ENCODE measurements at regions not wholly inside any gene's neighbourhood (a gene's known extent, or its start where the extent isn't known, plus 50 kb on each side); places are given as distances from the start of the nearest gene placed in this dataset.
A peak's percentile ranks its signal among the peaks of the same experiment; 100 is the strongest.
"Not testable (repeated sequence)": the region's sequence is repeated elsewhere in the genome, so short reads cannot be mapped to it uniquely, and the experiment has no call there.

DNA sequence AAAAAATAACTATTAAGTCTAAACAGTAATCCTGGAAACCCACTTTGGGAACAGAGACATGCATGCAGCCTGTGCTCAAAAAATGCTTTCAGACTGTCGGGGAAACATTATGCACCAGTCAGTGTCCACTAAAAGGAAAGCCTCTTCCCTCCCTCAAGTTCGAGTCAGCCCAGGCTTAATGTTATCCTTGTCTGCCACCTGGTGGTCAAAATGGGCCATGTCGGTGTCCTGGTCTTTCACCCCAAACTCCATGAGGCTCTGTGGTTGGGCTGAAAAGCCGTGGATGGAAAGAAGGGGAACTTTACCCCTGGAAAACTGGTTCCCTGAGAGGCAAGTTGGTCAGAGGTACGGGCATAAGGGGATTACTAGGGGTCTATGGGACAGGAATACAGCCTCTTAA is 88.4 kb upstream of the ZNF492 start:
- ChIA-PET POLR2A (no interaction called here), CTCF (no interaction called here)
- Mint-ChIP-seq H3K27ac (no peak overlapping the region), H3K27me3 (no peaks in the 10 kb centered on the region), H3K4me1 (no peaks in the 10 kb centered on the region), H3K36me3 (ENCODE audit: low read depth) (no peaks in the 10 kb centered on the region), H3K4me3 (no peak overlapping the region), H3K9me3 (peaks cover 41% of the 10 kb centered on the region)
- peak; percentile 26 for DNase-seq

GRCh38 chr19:22533761-22534160 is 100.4 kb upstream of the ZNF492 start:
- Mint-ChIP-seq H3K4me1 (no peaks in the 10 kb centered on the region), H3K36me3 (ENCODE audit: low read depth) (no peaks in the 10 kb centered on the region), H3K27me3 (no peaks in the 10 kb centered on the region), H3K27ac (no peak overlapping the region), H3K9me3 (peaks cover 30% of the 10 kb centered on the region), H3K4me3 (no peak overlapping the region)
- POLR2A ChIA-PET, result no interaction called here
- CTCF ChIA-PET, result no interaction called here
- DNase-seq, result no peak

GRCh38 chr19:22532388-22533300 is 101.5 kb upstream of the ZNF492 start:
- POLR2A ChIA-PET, result no interaction called here
- H3K4me3 Mint-ChIP-seq, result no peak overlapping the region
- no peaks in the 10 kb centered on the region for H3K4me1 Mint-ChIP-seq
- CTCF ChIA-PET, result no interaction called here
- H3K36me3 Mint-ChIP-seq (ENCODE audit: low read depth), result no peaks in the 10 kb centered on the region
- H3K9me3 Mint-ChIP-seq, result peaks cover 34% of the 10 kb centered on the region
- H3K27me3 Mint-ChIP-seq, result no peaks in the 10 kb centered on the region
- DNase-seq, result no peak
- H3K27ac Mint-ChIP-seq, result no peak overlapping the region

DNA sequence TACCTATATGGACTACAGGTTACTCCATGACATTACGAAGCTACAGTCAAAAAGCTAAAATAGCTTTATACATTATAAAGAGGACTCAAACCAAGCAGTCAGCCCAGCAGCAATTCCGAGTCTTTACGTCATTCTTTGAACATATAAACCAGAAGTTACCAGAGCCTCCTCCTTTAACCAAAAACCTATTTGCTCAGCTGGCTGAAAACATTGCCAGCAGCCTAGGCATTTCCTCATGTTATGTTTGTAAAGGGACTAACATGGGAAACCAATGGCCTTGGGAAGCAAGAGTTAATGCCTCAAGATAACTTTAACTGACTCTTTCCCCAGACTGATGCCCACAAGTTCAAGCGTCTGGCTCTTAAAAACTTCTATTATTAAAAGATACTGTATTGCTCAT is 104.1 kb upstream of the ZNF492 start:
- H3K27ac Mint-ChIP-seq, result no peak overlapping the region
- DNase-seq, result no peak
- H3K9me3 Mint-ChIP-seq, result peaks cover 34% of the 10 kb centered on the region
- no peaks in the 10 kb centered on the region for H3K4me1 Mint-ChIP-seq
- H3K36me3 Mint-ChIP-seq (ENCODE audit: low read depth), result no peaks in the 10 kb centered on the region
- POLR2A ChIA-PET, result no interaction called here
- no peaks in the 10 kb centered on the region for H3K27me3 Mint-ChIP-seq
- CTCF ChIA-PET, result no interaction called here
- H3K4me3 Mint-ChIP-seq, result no peak overlapping the region

DNA sequence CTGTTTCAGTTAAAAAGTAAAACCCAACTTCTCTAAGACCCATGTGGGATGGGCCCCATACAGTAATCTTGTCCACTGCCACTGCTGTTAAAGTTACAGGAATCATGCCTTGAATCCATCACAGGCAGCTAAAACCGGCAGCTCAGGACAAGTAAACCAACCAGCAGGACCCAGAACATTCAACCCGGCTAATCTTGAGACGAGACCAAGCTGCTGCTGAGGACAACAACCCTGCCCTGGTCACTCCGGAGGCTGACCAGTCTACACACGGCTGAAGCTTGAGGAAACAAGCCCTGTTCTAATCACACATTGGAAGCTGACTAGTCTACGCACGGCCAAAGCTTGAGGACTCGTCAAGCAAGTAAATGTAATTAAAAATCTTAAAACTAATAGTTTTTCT is 105.2 kb upstream of the ZNF492 start:
- ChIA-PET POLR2A (no interaction called here), CTCF (no interaction called here)
- H3K27me3 Mint-ChIP-seq, result no peaks in the 10 kb centered on the region
- H3K4me3 Mint-ChIP-seq, result no peak overlapping the region
- no peaks in the 10 kb centered on the region for H3K4me1 Mint-ChIP-seq
- H3K36me3 Mint-ChIP-seq (ENCODE audit: low read depth), result no peaks in the 10 kb centered on the region
- peaks cover 34% of the 10 kb centered on the region for H3K9me3 Mint-ChIP-seq
- no peak for DNase-seq
- H3K27ac Mint-ChIP-seq, result no peak overlapping the region

DNA sequence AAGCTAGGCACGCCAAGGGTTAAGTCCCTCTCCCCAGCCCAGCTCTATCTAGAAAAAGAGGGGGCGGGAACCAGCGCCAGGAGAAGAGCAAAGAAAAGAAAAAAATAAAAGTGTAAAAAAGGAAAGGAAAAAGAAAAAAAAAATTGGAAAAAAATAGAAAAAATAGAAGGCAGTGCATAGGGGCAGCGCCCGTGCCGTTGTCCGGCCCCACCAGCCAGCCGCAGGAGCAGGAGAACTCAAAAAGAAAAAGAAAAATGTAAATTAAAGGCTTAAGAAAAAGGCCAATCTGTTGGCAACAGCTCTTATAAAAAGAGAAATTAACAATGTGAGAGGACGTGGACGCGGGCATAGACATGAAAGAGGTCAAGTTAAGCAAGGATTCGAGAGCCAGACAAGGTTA is 105.4 kb upstream of the ZNF98 start:
- DNase-seq, result no peak
- H3K4me3 Mint-ChIP-seq, result no peak overlapping the region
- H3K27ac Mint-ChIP-seq, result no peak overlapping the region
- POLR2A ChIA-PET, result no interaction called here
- no peaks in the 10 kb centered on the region for H3K27me3 Mint-ChIP-seq
- H3K9me3 Mint-ChIP-seq, result peaks cover 36% of the 10 kb centered on the region
- no peaks in the 10 kb centered on the region for H3K4me1 Mint-ChIP-seq
- CTCF ChIA-PET, result no interaction called here
- no peaks in the 10 kb centered on the region for H3K36me3 Mint-ChIP-seq (ENCODE audit: low read depth)

DNA sequence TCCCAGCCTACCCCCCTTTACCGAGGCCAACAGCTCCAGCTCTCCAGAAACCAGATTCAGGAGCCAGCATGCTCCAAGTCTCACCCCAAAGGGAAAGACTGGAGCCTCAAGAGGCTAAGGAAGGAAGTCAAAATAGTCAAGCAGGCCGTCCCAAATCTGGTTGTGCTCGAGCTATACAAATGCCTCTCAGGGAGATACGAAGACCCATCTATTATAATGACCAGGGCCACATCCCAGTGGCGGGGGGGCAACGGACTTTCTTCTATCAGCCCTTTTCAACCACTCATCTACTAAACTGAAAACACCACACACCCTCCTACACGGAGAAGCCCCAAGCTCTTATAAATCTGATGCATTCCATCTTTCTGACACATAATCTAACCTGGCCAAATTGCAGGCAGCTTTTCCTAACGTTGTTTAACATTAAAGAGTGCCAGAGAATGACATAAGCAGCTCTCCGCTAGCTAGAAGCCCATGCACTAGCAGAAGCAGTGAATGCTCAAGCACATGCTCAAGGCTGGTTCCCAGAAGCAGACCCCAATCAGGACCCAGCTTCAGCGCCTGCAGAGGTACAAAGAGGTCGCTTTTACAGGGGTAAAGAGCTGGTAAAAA is 104.6 kb upstream of the ZNF98 start:
- Mint-ChIP-seq H3K27ac (no peak overlapping the region), H3K4me3 (no peak overlapping the region), H3K9me3 (peaks cover 30% of the 10 kb centered on the region), H3K36me3 (ENCODE audit: low read depth) (no peaks in the 10 kb centered on the region), H3K27me3 (no peaks in the 10 kb centered on the region), H3K4me1 (no peaks in the 10 kb centered on the region)
- POLR2A ChIA-PET, result no interaction called here
- CTCF ChIA-PET, result no interaction called here
- DNase-seq, result no peak

DNA sequence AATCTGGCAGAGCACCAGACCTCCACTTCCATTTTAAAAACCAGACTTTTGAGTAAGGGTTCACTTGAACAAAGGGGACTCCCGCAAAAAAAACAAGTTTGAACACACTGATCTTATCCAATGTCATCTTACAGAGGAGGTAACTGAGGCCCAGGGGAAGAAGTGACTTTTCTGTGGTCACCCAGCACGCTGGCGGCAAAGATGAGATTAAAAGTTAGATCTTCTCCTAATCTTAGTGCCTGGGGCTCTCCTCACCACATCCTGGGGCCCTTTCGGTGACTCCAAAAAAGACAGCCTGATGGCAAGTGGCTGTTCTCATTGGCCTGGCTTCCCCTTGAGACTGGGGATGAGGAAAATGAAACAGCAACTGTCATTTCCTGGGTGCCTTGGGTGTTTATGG is 101.8 kb upstream of the ZNF98 start:
- H3K4me1 Mint-ChIP-seq, result no peaks in the 10 kb centered on the region
- no peak overlapping the region for H3K4me3 Mint-ChIP-seq
- DNase-seq, result no peak
- POLR2A ChIA-PET, result no interaction called here
- no peaks in the 10 kb centered on the region for H3K27me3 Mint-ChIP-seq
- CTCF ChIA-PET, result no interaction called here
- no peak overlapping the region for H3K27ac Mint-ChIP-seq
- H3K9me3 Mint-ChIP-seq, result peaks cover 36% of the 10 kb centered on the region
- H3K36me3 Mint-ChIP-seq (ENCODE audit: low read depth), result no peaks in the 10 kb centered on the region

DNA sequence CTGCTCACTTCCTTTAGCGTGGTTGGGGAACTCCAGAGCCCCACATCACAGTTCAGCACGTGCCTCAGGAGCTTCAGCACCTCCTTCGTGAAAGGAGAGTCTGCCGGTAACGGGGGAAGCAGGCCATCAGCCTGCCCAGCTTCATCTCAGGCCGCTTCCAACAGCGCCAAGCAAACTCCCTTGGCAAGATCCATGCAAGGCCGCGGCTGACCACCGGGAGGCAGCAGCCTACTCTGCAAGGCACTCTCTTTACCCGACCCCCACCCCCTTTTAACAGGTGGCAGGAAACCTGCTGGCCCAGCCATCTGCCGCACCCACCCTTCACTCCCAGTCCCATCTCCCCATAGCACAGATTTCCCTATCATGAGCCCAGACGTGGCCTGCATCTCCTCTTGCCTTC is 97.4 kb upstream of the ZNF98 start:
- H3K36me3 Mint-ChIP-seq (ENCODE audit: low read depth); H3K27me3 Mint-ChIP-seq; POLR2A ChIA-PET; CTCF ChIA-PET; H3K27ac Mint-ChIP-seq; DNase-seq; H3K4me1 Mint-ChIP-seq; H3K4me3 Mint-ChIP-seq: not testable (repeated sequence)
- H3K9me3 Mint-ChIP-seq, result peaks cover 36% of the 10 kb centered on the region

GRCh38 chr19:22519152-22519551 is 97.0 kb upstream of the ZNF98 start:
- H3K27ac Mint-ChIP-seq, result no peak overlapping the region
- no peak overlapping the region for H3K4me3 Mint-ChIP-seq
- H3K27me3 Mint-ChIP-seq, result no peaks in the 10 kb centered on the region
- CTCF ChIA-PET, result no interaction called here
- H3K4me1 Mint-ChIP-seq, result no peaks in the 10 kb centered on the region
- POLR2A ChIA-PET, result no interaction called here
- DNase-seq, result no peak
- H3K36me3 Mint-ChIP-seq (ENCODE audit: low read depth), result no peaks in the 10 kb centered on the region
- peaks cover 36% of the 10 kb centered on the region for H3K9me3 Mint-ChIP-seq

DNA sequence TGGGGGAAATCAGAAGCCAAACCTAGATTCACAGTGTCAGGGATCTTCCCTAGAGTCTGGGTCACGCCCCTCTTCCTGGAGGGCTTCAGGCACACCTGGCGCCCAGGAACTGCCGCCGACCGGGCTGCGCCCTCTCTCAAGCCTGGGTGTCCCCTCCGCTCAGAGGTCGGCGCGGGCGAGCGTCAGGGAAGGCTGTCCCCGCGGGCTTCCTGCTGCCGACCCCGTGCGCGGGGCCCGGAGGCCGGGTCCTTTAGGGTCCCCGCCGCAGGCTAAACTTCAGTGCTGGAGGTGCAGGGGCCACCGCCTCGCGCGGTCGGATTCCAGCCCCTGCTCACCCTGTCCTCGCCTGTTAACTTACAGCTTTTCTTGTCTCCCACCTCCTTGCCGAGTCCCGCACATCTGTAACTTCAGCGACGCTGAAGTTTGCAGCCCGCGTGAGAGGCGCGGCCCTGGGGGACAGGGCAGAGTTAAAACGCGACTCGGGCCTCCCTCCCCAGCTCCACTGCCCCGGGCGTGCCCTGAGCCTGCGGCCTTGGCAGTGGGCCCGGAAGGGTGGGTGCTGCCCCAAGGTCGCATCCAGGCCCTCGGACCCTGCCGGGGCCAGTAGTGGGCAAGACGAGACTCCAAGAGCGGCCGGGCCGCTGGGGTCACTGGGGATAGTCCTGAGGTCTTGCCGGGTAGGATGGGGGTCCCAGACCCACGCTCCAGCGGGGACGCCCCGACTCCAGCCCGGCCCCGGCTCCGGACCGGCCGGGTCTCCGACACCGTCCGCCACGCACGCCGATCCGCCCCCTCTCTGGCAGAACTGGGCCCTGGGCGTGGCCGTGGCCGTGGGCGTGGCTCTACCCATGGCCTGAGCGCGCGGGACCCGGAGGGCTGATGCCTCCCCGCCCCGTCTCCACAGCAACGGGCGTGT is 95.6 kb upstream of the ZNF98 start:
- Mint-ChIP-seq H3K4me1 (no peaks in the 10 kb centered on the region), H3K36me3 (ENCODE audit: low read depth) (no peaks in the 10 kb centered on the region)
- POLR2A ChIA-PET, result no interaction called here

DNA sequence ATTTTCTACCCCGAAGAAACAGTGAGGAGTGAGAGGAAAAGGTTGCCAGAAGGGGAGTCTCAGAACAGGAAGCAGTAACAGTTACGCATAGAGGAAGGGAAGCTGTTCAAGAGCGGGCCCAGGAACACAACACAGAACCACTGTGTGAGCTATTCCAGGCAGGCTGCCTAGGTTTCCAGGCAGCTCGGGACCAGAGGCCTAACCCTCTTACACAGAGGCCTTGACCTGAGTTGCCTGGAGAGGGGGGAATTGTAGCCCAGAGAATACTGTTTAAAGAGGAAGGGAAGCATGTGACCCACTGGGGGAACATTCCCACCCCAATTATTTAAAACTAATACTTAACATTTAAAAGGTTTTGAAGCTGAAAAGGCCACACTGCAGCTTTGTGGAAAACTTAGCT is 93.3 kb upstream of the ZNF98 start:
- Mint-ChIP-seq H3K4me1 (no peaks in the 10 kb centered on the region), H3K4me3 (no peak overlapping the region), H3K27me3 (no peaks in the 10 kb centered on the region), H3K36me3 (ENCODE audit: low read depth) (no peaks in the 10 kb centered on the region), H3K27ac (no peak overlapping the region), H3K9me3 (peaks cover 41% of the 10 kb centered on the region)
- CTCF ChIA-PET, result no interaction called here
- POLR2A ChIA-PET, result no interaction called here
- DNase-seq, result no peak

More for the DNA sequence above, 95.6 kb upstream of the ZNF98 start:
- CTCF ChIA-PET, result no interaction called here
- no peak overlapping the region for H3K4me3 Mint-ChIP-seq
- DNase-seq, result no peak
- peaks cover 37% of the 10 kb centered on the region for H3K9me3 Mint-ChIP-seq
- H3K27ac Mint-ChIP-seq, result no peak overlapping the region
- H3K27me3 Mint-ChIP-seq, result no peaks in the 10 kb centered on the region

DNA sequence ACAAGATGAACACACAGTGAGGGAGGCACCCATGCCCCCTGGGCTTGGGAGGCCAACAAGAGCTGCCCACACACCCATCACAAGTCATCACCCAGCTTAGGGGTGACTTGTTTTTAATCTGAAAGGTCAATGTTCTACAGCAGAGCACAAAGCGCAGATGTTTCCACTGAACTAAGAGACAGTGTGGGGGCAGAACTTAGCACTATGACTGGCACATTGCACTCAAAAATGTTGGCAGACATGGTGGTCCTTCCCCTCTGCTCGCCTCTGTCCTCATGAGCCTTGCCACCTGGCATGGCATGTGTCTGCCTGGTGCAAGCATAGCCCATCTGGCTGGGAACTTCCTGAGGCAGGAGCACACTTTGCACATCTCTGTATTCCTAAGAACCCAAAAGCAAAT is 81.4 kb upstream of the ZNF98 start:
- no peak overlapping the region for H3K4me3 Mint-ChIP-seq
- H3K4me1 Mint-ChIP-seq, result no peaks in the 10 kb centered on the region
- peaks cover 42% of the 10 kb centered on the region for H3K9me3 Mint-ChIP-seq
- ChIA-PET POLR2A (no interaction called here), CTCF (no interaction called here)
- H3K27ac Mint-ChIP-seq, result no peak overlapping the region
- DNase-seq, result no peak
- no peaks in the 10 kb centered on the region for H3K36me3 Mint-ChIP-seq (ENCODE audit: low read depth)
- H3K27me3 Mint-ChIP-seq, result no peaks in the 10 kb centered on the region
